Astrocyte of the cerebellum (primary cell): ENCODE measurements at regions not wholly inside any gene's neighbourhood (a gene's known extent, or its start where the extent isn't known, plus 50 kb on each side); places are given as distances from the start of the nearest gene placed in this dataset.
"Not testable (repeated sequence)": the region's sequence is repeated elsewhere in the genome, so short reads cannot be mapped to it uniquely, and the experiment has no call there.

ENCODE experiments used
- DNase-seq: peaks from one replicate; pipeline ENCODE4 v3.0.0-alpha.2; 2011; ENCODE audit warnings: low read depth
- H3K4me3 ChIP-seq: 2 replicates; pipeline ENCODE4 v1.5.1; 2011; ENCODE audit warnings: mild to moderate bottlenecking, low read depth, low read length, moderate library complexity
- CTCF ChIP-seq: IDR thresholded peaks from 2 replicates; pipeline ENCODE4 v1.5.1; 2012; ENCODE audit warnings: low read length, low read depth, moderate library complexity, mild to moderate bottlenecking; ENCODE audit errors: missing control alignments
- in situ Hi-C: cut with HindIII; loops from 2 replicates; pipeline ENCODE4 v1.10.0; 2017; ENCODE audit warnings: low sequenced_read_pairs

GRCh38 chrX:114075073-114075673, 508.7 kb upstream of the HTR2C start:
- H3K4me3 ChIP-seq: no peak overlapping the region
- in situ Hi-C loops: no loop called here
- no peak for DNase-seq
- no peak for TF ChIP-seq CTCF

GRCh38 chrX:114073926-114074325, 510.0 kb upstream of the HTR2C start:
- no peak for DNase-seq
- TF ChIP-seq CTCF: no peak
- in situ Hi-C loops: no loop called here
- no peak overlapping the region for H3K4me3 ChIP-seq

- no peak for DNase-seq
- H3K4me3 ChIP-seq: no peak overlapping the region
- TF ChIP-seq CTCF: no peak
- in situ Hi-C loops: no loop called here
These were observed 512.5 kb upstream of the HTR2C start for GRCh38 chrX:114071412-114071811.

GRCh38 chrX:114065577-114066223, 518.2 kb upstream of the HTR2C start:
- H3K4me3 ChIP-seq: no peak overlapping the region
- DNase-seq: no peak
- in situ Hi-C loops: no loop called here
- TF ChIP-seq CTCF: no peak

- in situ Hi-C loops: no loop called here
- H3K4me3 ChIP-seq: no peak overlapping the region
- no peak for TF ChIP-seq CTCF
- no peak for DNase-seq
These were observed 522.7 kb upstream of the HTR2C start for GRCh38 chrX:114061226-114061625.

- in situ Hi-C loops: no loop called here
- no peak overlapping the region for H3K4me3 ChIP-seq
- no peak for TF ChIP-seq CTCF
- DNase-seq: no peak
These were observed 524.9 kb upstream of the HTR2C start for GRCh38 chrX:114058988-114059418.

GRCh38 chrX:114057422-114057821, 526.5 kb upstream of the HTR2C start:
- DNase-seq, H3K4me3 ChIP-seq, in situ Hi-C loops: not testable (repeated sequence)
